GM13977 (cell line): ENCODE measurements at regions not wholly inside any gene's neighbourhood (a gene's known extent, or its start where the extent isn't known, plus 50 kb on each side); places are given as distances from the start of the nearest gene placed in this dataset.

Source experiments
- DNase-seq: peaks from one replicate; pipeline ENCODE4 v3.0.0; 2012; ENCODE audit warnings: low spot score
- in situ Hi-C: fragments of 300-500 bp; cut with MboI; formaldehyde crosslinking; loops from one replicate; pipeline ENCODE4 v1.12.0; 2022; ENCODE audit warnings: low sequenced_read_pairs, low pct_unique_long_range_greater_than_20kb, mixed read lengths, inconsistent platforms; ENCODE audit not compliant: unreplicated experiment
- TF ChIP-seq, protein P1 (sequence below): IDR thresholded peaks from 2 replicates; pipeline ENCODE4 v1.5.1; 2012; ENCODE audit warnings: mild to moderate bottlenecking, control low read depth; ENCODE audit not compliant: insufficient read depth; ENCODE audit errors: extremely low read depth, missing control alignments

DNA sequence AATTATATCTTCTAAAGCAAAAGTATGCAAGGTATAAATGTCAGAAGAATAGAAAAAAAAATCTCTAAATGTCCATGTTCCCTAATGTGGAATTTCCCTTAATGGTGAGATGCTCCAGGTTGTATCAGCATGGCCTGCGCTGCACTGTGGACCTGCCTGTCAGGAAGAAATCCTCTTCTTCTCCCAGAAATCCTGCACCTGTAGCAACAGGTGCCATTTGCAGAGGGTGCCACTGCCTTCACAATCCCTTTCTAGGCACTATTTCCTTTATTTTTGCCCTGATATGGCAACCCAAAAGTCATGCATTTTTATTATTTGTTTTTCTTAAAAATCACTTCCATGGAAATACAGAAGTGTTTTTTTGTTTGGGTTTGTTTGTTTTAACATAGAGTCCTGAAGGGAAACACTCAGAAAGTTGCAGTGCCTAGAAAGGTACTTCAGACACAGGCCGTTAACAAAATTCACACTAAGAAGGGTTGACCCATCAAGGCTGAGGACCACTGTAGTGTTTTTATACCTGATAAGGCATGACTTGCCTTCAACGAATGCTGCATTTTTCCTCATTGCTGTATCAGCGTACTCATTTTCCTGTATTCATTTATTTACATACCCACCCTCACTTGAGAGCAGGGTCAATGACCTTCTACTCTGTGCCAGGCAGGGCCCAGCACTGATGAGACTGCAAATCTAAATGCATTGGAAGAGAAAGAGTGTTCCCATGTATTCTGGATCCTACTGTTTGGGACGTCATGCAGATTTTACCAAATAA lies 177.8 kb downstream of the SNX18 start:
- in situ Hi-C loops = no loop called here
- TF ChIP-seq, protein P1, sequence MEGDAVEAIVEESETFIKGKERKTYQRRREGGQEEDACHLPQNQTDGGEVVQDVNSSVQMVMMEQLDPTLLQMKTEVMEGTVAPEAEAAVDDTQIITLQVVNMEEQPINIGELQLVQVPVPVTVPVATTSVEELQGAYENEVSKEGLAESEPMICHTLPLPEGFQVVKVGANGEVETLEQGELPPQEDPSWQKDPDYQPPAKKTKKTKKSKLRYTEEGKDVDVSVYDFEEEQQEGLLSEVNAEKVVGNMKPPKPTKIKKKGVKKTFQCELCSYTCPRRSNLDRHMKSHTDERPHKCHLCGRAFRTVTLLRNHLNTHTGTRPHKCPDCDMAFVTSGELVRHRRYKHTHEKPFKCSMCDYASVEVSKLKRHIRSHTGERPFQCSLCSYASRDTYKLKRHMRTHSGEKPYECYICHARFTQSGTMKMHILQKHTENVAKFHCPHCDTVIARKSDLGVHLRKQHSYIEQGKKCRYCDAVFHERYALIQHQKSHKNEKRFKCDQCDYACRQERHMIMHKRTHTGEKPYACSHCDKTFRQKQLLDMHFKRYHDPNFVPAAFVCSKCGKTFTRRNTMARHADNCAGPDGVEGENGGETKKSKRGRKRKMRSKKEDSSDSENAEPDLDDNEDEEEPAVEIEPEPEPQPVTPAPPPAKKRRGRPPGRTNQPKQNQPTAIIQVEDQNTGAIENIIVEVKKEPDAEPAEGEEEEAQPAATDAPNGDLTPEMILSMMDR = no peak
- no peak for DNase-seq

DNA sequence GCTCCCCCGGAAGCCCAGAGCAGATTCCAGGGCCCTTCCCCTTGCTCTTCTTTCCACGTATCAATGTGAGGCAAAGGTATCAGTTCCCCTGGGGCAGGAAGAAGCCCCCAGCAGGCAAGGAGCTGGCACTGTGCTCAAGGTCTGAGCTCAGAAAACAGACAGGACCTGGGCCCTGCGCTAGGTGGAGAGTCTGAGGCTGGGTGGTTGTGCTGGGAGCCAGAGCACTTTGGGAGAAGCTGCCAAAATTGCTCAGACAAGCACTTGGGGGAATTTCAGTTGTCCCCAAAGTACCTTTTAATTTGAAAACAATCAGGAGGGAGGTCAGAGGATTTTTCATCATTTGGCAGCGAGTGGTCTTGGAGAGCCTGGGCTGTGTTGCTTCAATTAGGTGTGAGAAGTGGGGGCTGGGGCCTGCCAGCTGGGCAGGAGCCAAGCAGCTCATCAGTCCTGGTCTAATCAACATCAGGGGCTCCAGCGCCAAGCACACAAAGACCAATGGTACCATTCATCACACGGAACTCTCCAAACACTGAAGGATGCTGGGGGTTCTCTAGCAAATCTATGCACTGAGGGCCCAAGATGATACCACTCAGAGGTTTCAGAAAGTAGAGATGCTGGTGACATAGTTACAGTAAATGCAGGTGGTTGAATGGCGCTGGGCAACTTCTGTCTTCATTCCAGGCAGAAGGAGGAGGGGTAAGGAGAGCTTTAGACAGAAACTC lies 176.5 kb downstream of the SNX18 start:
- TF ChIP-seq, protein P1 = no peak
- no peak for DNase-seq
- in situ Hi-C loops = no loop called here

DNA sequence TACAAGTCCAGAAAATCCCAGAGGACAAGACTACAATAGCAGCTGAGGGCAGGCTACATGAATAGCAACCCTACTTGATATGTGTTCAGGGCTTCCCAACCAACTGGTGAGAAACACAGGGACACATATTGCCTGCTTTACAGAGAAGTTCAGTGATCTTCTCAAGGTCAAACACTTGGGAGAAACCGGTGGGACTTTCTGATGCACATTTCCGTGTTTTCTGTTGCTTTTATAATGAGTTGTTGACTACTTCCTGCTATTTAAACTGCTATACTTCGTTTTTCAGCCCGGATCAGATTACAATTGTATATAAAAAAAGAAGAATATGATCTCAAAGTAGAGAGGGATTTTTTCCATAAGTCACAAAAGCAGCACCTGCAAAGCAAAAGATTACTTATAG lies 175.1 kb downstream of the SNX18 start:
- in situ Hi-C loops = no loop called here
- TF ChIP-seq, protein P1 = no peak

DNA sequence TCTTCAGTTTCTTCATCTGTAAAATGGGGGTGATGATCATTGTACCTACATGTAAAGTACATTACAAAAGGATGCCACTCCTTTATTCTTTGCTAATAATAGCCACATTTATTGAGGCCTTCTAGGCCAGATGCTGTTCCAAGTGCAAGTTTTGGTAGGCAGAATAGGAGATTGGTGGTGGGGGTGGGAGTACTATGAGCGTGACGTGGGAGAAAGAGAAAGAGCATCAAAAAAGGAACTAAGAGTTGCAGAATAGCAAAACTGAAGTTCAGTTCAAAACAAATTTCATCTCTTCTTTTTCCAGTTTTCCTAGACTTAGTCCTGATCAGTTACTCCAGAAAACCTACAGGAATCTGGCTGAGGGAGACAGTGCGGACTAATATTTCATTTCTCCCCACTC lies 174.1 kb downstream of the SNX18 start:
- in situ Hi-C loops = no loop called here
- DNase-seq = no peak
- TF ChIP-seq, protein P1 = no peak

More for the DNA sequence above, 175.1 kb downstream of the SNX18 start:
- no peak for DNase-seq

DNA sequence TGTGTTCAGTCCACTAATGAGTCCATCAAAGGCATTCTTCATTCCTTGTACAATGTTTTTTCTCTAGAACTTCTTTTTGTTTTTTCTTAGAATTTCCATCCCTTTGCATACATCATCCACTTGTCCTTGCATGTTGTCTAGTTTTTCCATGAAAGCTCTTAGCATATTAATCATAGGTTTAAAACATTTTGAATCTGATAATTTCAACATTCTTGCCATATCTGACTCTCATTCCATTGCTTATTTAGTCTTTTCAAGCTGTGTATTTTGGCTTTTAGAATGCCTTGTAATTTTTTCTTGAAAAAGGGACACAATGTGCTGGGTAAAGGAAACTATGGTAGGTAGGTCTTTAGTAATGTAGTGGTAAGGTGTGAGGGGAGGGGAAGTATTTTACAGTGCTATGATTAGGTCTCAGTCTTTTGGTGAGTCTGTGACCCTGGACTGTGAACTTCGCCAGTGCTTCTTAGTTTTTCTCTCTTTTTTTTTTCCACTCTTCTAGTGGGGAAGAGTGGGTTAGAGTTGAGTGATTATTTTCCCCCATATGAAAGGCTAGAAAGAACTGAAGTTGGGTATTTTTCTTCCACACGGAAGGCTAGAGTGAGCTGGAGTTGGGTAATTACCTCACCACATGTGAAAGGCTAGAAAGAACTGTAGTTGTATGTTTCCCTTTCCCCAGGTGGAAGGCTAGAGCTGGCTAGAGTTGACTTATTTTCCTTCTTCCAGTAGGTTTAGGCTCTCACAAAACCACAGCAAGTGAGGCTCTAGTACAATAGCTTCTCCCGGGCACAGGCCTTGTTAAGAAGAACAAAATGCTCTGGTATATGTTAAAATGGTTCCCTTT lies 172.1 kb downstream of the SNX18 start:
- DNase-seq = no peak
- TF ChIP-seq, protein P1 = no peak
- in situ Hi-C loops = no loop called here

DNA sequence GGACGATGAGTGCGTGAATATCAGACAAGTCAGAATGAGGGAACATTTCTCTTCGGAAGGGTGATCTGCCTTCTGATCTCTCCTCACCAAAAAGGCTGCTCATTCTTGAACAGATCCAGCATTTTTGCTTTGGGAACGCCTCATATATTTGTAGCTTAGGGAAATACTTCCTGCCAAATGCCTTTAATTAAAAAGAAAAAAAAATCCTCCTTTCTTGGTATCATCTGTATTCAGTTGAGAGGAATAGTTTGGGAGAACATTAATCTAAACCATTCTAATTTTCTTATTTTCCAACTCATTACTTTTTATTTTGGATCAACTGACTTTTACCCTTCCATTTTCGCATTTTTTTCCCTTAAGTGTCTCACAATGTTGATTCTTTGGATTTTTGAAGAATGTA lies 163.4 kb downstream of the SNX18 start:
- no peak for DNase-seq
- in situ Hi-C loops = no loop called here
- TF ChIP-seq, protein P1 = no peak
